GM10266 (cell line): ENCODE measurements at regions not wholly inside any gene's neighbourhood (a gene's known extent, or its start where the extent isn't known, plus 50 kb on each side); places are given as distances from the start of the nearest gene placed in this dataset.
"Not testable (repeated sequence)": the region's sequence is repeated elsewhere in the genome, so short reads cannot be mapped to it uniquely, and the experiment has no call there.

Experiments
- DNase-seq: peaks from one replicate; pipeline ENCODE4 v3.0.0; 2012; ENCODE audit errors: extremely low spot score
- TF ChIP-seq, protein P1 (sequence below): IDR thresholded peaks from 2 replicates; pipeline ENCODE4 v1.5.1; 2012; ENCODE audit warnings: mild to moderate bottlenecking, low read depth; ENCODE audit not compliant: control insufficient read depth, insufficient read depth; ENCODE audit errors: missing control alignments

DNA sequence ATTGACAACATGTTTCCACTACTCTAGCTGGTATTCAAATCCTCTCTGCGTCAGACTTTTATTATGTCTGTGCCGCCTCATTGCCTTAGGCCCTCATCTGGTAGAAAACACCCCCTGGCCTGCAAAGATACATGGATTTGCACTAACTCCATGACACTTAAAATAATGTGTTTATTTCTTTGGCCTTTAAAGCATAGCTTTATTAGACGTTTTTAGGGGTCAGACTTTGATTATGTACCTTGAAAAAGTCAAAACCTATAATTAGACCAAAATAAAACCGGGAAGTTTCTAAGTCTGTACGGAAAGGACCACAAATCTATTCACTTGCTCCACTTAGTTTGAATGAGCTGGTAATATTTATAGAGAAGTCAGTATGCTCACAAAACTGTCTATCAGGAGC is 357.9 kb upstream of the NOX3 start:
- TF ChIP-seq, protein P1, sequence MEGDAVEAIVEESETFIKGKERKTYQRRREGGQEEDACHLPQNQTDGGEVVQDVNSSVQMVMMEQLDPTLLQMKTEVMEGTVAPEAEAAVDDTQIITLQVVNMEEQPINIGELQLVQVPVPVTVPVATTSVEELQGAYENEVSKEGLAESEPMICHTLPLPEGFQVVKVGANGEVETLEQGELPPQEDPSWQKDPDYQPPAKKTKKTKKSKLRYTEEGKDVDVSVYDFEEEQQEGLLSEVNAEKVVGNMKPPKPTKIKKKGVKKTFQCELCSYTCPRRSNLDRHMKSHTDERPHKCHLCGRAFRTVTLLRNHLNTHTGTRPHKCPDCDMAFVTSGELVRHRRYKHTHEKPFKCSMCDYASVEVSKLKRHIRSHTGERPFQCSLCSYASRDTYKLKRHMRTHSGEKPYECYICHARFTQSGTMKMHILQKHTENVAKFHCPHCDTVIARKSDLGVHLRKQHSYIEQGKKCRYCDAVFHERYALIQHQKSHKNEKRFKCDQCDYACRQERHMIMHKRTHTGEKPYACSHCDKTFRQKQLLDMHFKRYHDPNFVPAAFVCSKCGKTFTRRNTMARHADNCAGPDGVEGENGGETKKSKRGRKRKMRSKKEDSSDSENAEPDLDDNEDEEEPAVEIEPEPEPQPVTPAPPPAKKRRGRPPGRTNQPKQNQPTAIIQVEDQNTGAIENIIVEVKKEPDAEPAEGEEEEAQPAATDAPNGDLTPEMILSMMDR: no peak
- no peak for DNase-seq

DNA sequence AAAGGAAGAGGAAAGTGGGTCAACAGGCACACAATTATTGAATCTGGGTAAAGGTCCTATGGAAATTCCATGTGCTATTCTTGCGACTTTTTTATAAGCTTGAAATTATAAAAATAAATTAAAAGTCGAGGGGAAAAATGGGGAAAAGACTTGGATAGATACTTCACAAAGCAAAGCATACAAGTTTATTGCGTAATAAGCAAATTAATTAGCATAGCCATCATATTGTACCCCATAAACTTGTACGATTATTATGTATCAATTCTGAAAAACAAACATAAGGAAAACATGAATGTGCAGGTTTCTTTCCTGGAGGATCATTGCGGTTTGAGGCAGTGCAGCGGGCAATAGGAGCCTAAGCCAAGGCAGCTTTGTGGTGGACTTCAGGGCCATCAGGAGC is 351.6 kb upstream of the NOX3 start:
- TF ChIP-seq, protein P1: no peak

DNA sequence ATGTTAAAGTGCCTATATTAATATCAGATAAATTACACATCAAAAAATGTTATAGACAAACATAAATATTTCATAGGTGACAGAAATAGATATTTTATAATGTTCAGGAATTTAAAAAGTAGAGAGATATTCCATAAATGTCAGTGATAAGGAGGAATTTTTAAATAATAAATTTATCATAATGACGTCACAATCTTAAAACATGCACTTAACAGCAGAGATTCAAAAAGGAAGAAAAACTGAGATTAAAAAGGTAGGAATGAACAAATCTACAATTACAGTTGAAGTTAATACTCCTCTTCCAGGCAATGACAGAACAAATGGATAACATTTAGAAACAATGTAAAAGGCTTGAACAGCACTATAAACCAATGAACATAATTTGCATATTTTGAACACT is 345.4 kb upstream of the NOX3 start:
- TF ChIP-seq, protein P1: no peak
- DNase-seq: no peak

More for the DNA sequence above, 351.6 kb upstream of the NOX3 start:
- no peak for DNase-seq

DNA sequence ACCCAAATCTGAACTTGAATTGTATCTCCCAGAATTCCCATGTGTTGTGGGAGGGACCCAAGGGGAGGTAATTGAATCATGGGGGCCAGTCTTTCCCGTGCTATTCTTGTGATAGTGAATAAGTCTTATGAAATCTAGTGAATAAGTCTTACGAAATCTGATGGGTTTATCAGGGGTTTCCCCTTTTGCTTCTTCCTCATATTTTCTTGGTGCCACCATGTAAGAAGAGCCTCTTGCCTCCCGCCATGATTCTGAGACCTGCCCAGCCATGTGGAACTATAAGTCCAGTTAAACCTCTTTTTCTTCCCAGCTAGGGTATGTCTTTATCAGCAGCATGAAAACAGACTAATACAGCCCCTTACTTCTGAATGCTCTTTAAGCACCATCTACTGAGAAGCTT is 343.2 kb upstream of the NOX3 start:
- not testable (repeated sequence) for DNase-seq

DNA sequence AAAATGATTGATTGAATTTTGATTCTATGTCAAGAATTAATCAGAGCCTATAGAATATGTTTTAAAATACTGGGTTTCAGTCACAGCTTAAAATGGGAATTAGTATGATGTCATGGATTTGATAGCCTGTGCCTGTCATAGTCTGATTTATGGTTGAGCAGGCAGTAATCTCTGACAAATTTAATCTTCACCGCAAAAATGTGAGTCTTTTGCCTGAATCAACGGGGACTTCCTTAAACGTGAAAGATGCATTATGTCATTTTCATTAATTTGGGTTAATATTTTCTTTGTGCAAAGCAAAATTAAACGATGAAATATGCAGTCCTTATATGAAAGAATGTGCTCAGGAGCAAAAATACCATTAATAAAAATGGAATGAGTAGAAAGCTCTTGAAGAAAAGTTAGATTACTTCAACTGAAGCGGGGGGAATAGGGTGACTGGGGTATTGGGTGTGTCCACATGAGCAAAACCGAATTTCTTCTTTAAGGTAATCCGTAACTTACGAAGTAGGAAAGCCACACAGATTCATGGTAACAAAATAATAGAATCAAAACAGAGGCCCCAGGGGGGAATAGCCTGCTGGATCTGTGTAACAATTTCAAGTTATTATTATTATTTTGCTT is 339.6 kb upstream of the NOX3 start:
- TF ChIP-seq, protein P1: no peak
- no peak for DNase-seq

DNA sequence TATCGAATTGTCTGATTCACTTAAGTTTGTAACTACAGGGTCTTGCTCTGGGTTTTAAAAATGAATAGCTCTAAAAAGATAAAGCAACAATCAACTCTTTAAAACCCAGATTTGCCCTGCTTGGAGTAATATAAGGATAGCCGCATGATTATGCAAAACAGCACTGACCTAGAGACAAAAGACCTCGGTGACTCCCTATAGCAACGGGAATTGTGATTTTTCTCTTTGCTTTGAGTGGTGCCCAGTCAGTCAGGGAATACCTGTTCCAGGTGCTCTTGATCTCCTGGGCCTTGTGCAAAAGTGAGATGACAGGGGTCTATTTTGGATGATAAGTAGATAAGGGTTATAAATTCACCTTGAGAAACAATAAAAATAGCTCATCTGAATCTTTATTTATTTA is 336.3 kb upstream of the NOX3 start:
- no peak for DNase-seq
- TF ChIP-seq, protein P1: no peak

DNA sequence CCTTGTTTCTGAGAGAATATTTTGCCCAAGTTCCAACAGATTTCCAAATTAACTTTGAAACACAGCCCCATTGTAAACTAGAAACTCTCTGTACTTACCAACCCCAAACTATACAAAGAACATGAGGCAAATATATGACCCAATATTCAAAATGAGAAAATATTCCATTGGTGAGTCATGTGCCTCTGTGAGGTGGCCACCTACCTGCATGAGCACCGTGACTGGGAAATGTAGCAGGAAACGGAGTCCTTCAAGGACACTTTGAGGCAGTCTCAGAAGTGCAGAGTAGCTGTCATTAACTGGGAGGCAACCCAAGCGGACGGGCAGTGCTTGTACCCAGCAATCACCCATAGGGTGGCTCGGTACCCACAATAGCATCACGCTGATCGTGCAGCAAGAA is 335.5 kb upstream of the NOX3 start:
- TF ChIP-seq, protein P1: no peak
- no peak for DNase-seq

DNA sequence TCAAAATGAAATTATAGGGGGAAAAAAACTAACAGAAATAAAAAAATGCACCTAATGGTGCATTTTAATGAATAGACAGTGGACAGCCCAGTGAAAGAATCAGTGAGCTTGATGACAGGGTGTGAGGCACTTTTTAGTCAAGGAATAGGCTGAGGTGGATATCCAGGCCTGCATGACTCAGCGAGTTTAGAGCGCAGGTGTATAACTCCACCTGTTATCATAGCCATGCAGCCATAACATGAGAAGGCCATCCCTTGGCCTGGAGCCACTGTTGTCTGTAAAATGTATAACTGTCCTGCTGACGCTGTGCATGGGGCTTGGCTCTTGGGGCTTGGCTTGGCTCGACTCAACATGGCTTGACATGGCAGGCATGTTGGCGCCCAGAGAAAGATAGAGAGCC is 331.5 kb upstream of the NOX3 start:
- TF ChIP-seq, protein P1: no peak
- no peak for DNase-seq
